Gastroesophageal sphincter (tissue), 3 donors: ENCODE measurements at regions not wholly inside any gene's neighbourhood (a gene's known extent, or its start where the extent isn't known, plus 50 kb on each side); places are given as distances from the start of the nearest gene placed in this dataset.

Experiments used
- CTCF ChIP-seq, 4 experiments: fragments of 200-600 bp in 2 of 4; fragments of 450-650 bp in 2 of 4; sonication (generic) in 1 of 4; IDR thresholded peaks; one replicate each; pipeline ENCODE4 v1.5.1; 2017 to 2019; ENCODE audit warnings: antibody characterized with exemption in 4 of 4, mild to moderate bottlenecking in 2 of 4, moderate library complexity in 2 of 4
- EP300 ChIP-seq: sonication (generic); formaldehyde crosslinking; IDR thresholded peaks from one replicate; pipeline ENCODE4 v1.6.1; 2017; ENCODE audit warnings: antibody characterized with exemption, mild to moderate bottlenecking
- POLR2A ChIP-seq, 2 donors: fragments of 450-650 bp; IDR thresholded peaks; one replicate each; pipeline ENCODE4 v1.6.1; 2017; ENCODE audit warnings: antibody characterized with exemption in 2 of 2, mild to moderate bottlenecking in 2 of 2, moderate library complexity in 1 of 2
- POLR2AphosphoS5 ChIP-seq: sonication (generic); formaldehyde crosslinking; IDR thresholded peaks from one replicate; pipeline ENCODE4 v1.6.1; 2017; ENCODE audit warnings: antibody characterized with exemption

GRCh38 chr3:34569437-34569836 is 771.0 kb downstream of the PDCD6IP start:
- TF ChIP-seq CTCF (IDR thresholded peaks at IDR 0.05) (no peak), POLR2AphosphoS5 (no peak), POLR2A (IDR thresholded peaks at IDR 0.05) (no peak), EP300 (no peak)
